Stimulated activated naive CD8-positive, alpha-beta T cell treated with anti-CD3 and anti-CD28 coated beads, Interleukin-15, Interleukin-2, amounts not matched to agents 100 ng/mL and 50 ng/mL, for 24 hours (primary cell): ENCODE measurements at regions not wholly inside any gene's neighbourhood (a gene's known extent, or its start where the extent isn't known, plus 50 kb on each side); places are given as distances from the start of the nearest gene placed in this dataset.
"Not testable (repeated sequence)": the region's sequence is repeated elsewhere in the genome, so short reads cannot be mapped to it uniquely, and the experiment has no call there.

ENCODE experiments used
- H3K27ac Mint-ChIP-seq: one replicate; pipeline ENCODE4 v1.8.0; 2021; ENCODE audit warnings: mild to moderate bottlenecking, mixed read lengths
- H3K27me3 Mint-ChIP-seq: one replicate; pipeline ENCODE4 v1.8.0; 2021; ENCODE audit warnings: mixed read lengths
- H3K36me3 Mint-ChIP-seq: one replicate; pipeline ENCODE4 v1.8.0; 2021; ENCODE audit warnings: low read depth, mixed read lengths
- H3K4me1 Mint-ChIP-seq: one replicate; pipeline ENCODE4 v1.8.0; 2021; ENCODE audit warnings: low read depth, mixed read lengths
- H3K4me3 Mint-ChIP-seq: one replicate; pipeline ENCODE4 v1.8.0; 2021; ENCODE audit warnings: mild to moderate bottlenecking, mixed read lengths
- H3K9me3 Mint-ChIP-seq: one replicate; pipeline ENCODE4 v1.8.0; 2021; ENCODE audit warnings: mixed read lengths

- no peaks in the 10 kb centered on the region for H3K36me3 Mint-ChIP-seq
Measured at GRCh38 chr18:54662986-54663385, 71.9 kb downstream of the DYNAP start.

GRCh38 chr18:54669701-54670100 is 78.7 kb downstream of the DYNAP start:
- H3K4me1 Mint-ChIP-seq, H3K9me3 Mint-ChIP-seq, H3K27ac Mint-ChIP-seq, H3K27me3 Mint-ChIP-seq, H3K4me3 Mint-ChIP-seq, H3K36me3 Mint-ChIP-seq: not testable (repeated sequence)

More at GRCh38 chr18:54662986-54663385, 71.9 kb downstream of the DYNAP start:
- Mint-ChIP-seq H3K9me3 (peaks cover 8% of the 10 kb centered on the region), H3K27ac (no peak overlapping the region), H3K27me3 (peaks cover 14% of the 10 kb centered on the region), H3K4me1 (no peaks in the 10 kb centered on the region), H3K4me3 (no peak overlapping the region)

GRCh38 chr18:54671291-54671881 is 80.3 kb downstream of the DYNAP start:
- H3K4me3 Mint-ChIP-seq, result no peak overlapping the region
- H3K27me3 Mint-ChIP-seq, result peaks cover 9% of the 10 kb centered on the region
- no peaks in the 10 kb centered on the region for H3K36me3 Mint-ChIP-seq
- no peaks in the 10 kb centered on the region for H3K9me3 Mint-ChIP-seq
- no peak overlapping the region for H3K27ac Mint-ChIP-seq
- no peaks in the 10 kb centered on the region for H3K4me1 Mint-ChIP-seq

GRCh38 chr18:54672109-54672508 is 81.1 kb downstream of the DYNAP start:
- H3K27ac Mint-ChIP-seq, result no peak overlapping the region
- H3K4me3 Mint-ChIP-seq, result no peak overlapping the region
- H3K9me3 Mint-ChIP-seq, result no peaks in the 10 kb centered on the region
- H3K36me3 Mint-ChIP-seq, result no peaks in the 10 kb centered on the region
- H3K4me1 Mint-ChIP-seq, result no peaks in the 10 kb centered on the region
- H3K27me3 Mint-ChIP-seq, result peaks cover 9% of the 10 kb centered on the region

- H3K36me3 Mint-ChIP-seq, result no peaks in the 10 kb centered on the region
- no peak overlapping the region for H3K4me3 Mint-ChIP-seq
- no peak overlapping the region for H3K27ac Mint-ChIP-seq
- H3K4me1 Mint-ChIP-seq, result no peaks in the 10 kb centered on the region
- no peaks in the 10 kb centered on the region for H3K9me3 Mint-ChIP-seq
- H3K27me3 Mint-ChIP-seq, result peaks cover 9% of the 10 kb centered on the region
Measured at GRCh38 chr18:54672846-54673475, 81.9 kb downstream of the DYNAP start.

GRCh38 chr18:54673936-54674335 is 82.9 kb downstream of the DYNAP start:
- Mint-ChIP-seq H3K27me3 (peaks cover 9% of the 10 kb centered on the region), H3K4me3 (no peak overlapping the region), H3K36me3 (no peaks in the 10 kb centered on the region), H3K27ac (no peak overlapping the region), H3K9me3 (no peaks in the 10 kb centered on the region), H3K4me1 (no peaks in the 10 kb centered on the region)

GRCh38 chr18:54675076-54675475 is 84.0 kb downstream of the DYNAP start:
- Mint-ChIP-seq H3K36me3 (no peaks in the 10 kb centered on the region), H3K27ac (no peak overlapping the region), H3K27me3 (peaks cover 9% of the 10 kb centered on the region)

GRCh38 chr18:54679318-54680149 is 88.5 kb downstream of the DYNAP start:
- peaks cover 4% of the 10 kb centered on the region for H3K4me1 Mint-ChIP-seq
- no peaks in the 10 kb centered on the region for H3K27me3 Mint-ChIP-seq
- no peak overlapping the region for H3K4me3 Mint-ChIP-seq
- no peak overlapping the region for H3K27ac Mint-ChIP-seq
- no peaks in the 10 kb centered on the region for H3K36me3 Mint-ChIP-seq
- no peaks in the 10 kb centered on the region for H3K9me3 Mint-ChIP-seq

More at GRCh38 chr18:54675076-54675475, 84.0 kb downstream of the DYNAP start:
- no peak overlapping the region for H3K4me3 Mint-ChIP-seq
- no peaks in the 10 kb centered on the region for H3K9me3 Mint-ChIP-seq
- H3K4me1 Mint-ChIP-seq, result peaks cover 4% of the 10 kb centered on the region

GRCh38 chr18:54684784-54685183 is 93.7 kb downstream of the DYNAP start:
- H3K4me1 Mint-ChIP-seq, result peaks cover under 1% of the 10 kb centered on the region
- H3K27ac Mint-ChIP-seq, result no peak overlapping the region
- peaks cover 6% of the 10 kb centered on the region for H3K27me3 Mint-ChIP-seq
- H3K36me3 Mint-ChIP-seq, result no peaks in the 10 kb centered on the region
- peaks cover 4% of the 10 kb centered on the region for H3K9me3 Mint-ChIP-seq
- H3K4me3 Mint-ChIP-seq, result no peak overlapping the region

- Mint-ChIP-seq H3K4me3 (no peak overlapping the region), H3K4me1 (no peaks in the 10 kb centered on the region), H3K27me3 (peaks cover 10% of the 10 kb centered on the region), H3K36me3 (no peaks in the 10 kb centered on the region), H3K9me3 (peaks cover 4% of the 10 kb centered on the region), H3K27ac (no peak overlapping the region)
Measured at GRCh38 chr18:54689319-54689718, 98.3 kb downstream of the DYNAP start.

GRCh38 chr18:54690198-54690597 is 99.2 kb downstream of the DYNAP start:
- H3K36me3 Mint-ChIP-seq, result no peaks in the 10 kb centered on the region
- H3K27ac Mint-ChIP-seq, result no peak overlapping the region
- peaks cover 4% of the 10 kb centered on the region for H3K9me3 Mint-ChIP-seq
- no peak overlapping the region for H3K4me3 Mint-ChIP-seq
- peaks cover 10% of the 10 kb centered on the region for H3K27me3 Mint-ChIP-seq
- H3K4me1 Mint-ChIP-seq, result no peaks in the 10 kb centered on the region

GRCh38 chr18:54692463-54692862 is 101.4 kb downstream of the DYNAP start:
- no peak overlapping the region for H3K4me3 Mint-ChIP-seq
- no peaks in the 10 kb centered on the region for H3K36me3 Mint-ChIP-seq
- H3K4me1 Mint-ChIP-seq, result no peaks in the 10 kb centered on the region
- no peak overlapping the region for H3K27ac Mint-ChIP-seq
- peaks cover 4% of the 10 kb centered on the region for H3K9me3 Mint-ChIP-seq
- peaks cover 10% of the 10 kb centered on the region for H3K27me3 Mint-ChIP-seq

- H3K27me3 Mint-ChIP-seq, result no peaks in the 10 kb centered on the region
- H3K9me3 Mint-ChIP-seq, result no peaks in the 10 kb centered on the region
- no peak overlapping the region for H3K27ac Mint-ChIP-seq
- H3K36me3 Mint-ChIP-seq, result no peaks in the 10 kb centered on the region
- no peak overlapping the region for H3K4me3 Mint-ChIP-seq
- H3K4me1 Mint-ChIP-seq, result no peaks in the 10 kb centered on the region
Measured at GRCh38 chr18:54696616-54697293, 105.7 kb downstream of the DYNAP start.

- Mint-ChIP-seq H3K36me3 (no peaks in the 10 kb centered on the region), H3K27ac (no peak overlapping the region), H3K4me1 (no peaks in the 10 kb centered on the region), H3K4me3 (no peak overlapping the region), H3K27me3 (no peaks in the 10 kb centered on the region), H3K9me3 (no peaks in the 10 kb centered on the region)
Measured at GRCh38 chr18:54700580-54700979, 109.5 kb downstream of the DYNAP start.

- no peaks in the 10 kb centered on the region for H3K27me3 Mint-ChIP-seq
- H3K4me3 Mint-ChIP-seq, result no peak overlapping the region
- H3K9me3 Mint-ChIP-seq, result no peaks in the 10 kb centered on the region
- H3K36me3 Mint-ChIP-seq, result no peaks in the 10 kb centered on the region
- no peak overlapping the region for H3K27ac Mint-ChIP-seq
- no peaks in the 10 kb centered on the region for H3K4me1 Mint-ChIP-seq
Measured at GRCh38 chr18:54702686-54703085, 111.6 kb downstream of the DYNAP start.
